HG03521 (cell line): ENCODE measurements at regions not wholly inside any gene's neighbourhood (a gene's known extent, or its start where the extent isn't known, plus 50 kb on each side); places are given as distances from the start of the nearest gene placed in this dataset.
"Not testable (repeated sequence)": the region's sequence is repeated elsewhere in the genome, so short reads cannot be mapped to it uniquely, and the experiment has no call there.

Experiments used
- ATAC-seq: cut with Tn5 transposase; IDR thresholded peaks from one replicate; pipeline ENCODE4 v1.9.1; 2021; ENCODE audit warnings: mild to moderate bottlenecking, moderate library complexity; ENCODE audit not compliant: unreplicated experiment

DNA sequence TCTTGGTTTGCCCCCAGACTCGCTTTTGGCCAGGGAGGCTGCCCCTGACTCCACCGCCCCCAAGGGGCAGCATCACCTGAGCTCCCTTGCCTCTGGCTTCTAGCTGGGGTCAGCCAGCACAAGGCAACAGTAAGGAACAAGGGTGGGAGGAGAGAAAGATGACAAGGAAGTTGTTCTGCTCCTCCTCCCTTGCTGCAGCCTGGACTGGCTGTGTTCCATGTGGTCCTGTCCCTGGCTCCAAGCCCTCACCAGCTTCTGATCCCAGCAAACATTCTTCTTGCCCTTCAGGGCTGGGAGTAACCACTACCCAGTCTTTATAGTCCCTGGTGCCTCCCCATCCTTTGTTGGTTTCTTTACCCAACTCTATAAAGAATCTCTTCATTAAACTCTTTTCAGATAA lies 100.3 kb upstream of the SPIN1 start:
- ATAC-seq = no peak

DNA sequence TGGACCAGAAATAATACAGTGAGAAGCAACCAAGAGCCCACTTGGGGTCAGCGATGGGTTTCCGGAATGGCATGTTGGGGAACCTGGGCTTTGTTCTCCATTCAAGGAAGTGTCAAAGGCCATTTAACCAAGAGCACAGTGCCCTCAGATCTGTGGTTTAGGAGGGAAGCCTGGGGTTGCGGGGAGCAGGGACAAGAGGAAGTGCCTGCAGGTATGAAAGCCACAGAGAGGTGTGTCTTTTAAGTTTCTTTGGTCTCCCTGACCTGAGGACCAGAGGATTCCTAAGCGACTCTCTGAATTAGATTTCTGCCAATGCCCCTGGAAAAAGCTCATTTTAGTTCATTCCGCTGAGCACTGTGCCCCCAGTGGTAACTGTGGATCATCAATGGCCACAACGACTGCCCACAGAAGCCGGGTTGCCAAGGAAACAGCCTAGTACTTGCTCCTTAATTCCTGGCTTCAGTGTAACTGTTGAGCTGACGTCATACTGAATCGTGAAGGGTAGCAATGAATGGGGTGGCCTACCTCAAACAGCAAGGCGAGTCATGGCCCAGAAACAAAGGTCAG lies 107.3 kb upstream of the SPIN1 start:
- no peak for ATAC-seq

GRCh38 chr9:88278036-88278435 lies 110.2 kb upstream of the SPIN1 start:
- ATAC-seq = no peak

DNA sequence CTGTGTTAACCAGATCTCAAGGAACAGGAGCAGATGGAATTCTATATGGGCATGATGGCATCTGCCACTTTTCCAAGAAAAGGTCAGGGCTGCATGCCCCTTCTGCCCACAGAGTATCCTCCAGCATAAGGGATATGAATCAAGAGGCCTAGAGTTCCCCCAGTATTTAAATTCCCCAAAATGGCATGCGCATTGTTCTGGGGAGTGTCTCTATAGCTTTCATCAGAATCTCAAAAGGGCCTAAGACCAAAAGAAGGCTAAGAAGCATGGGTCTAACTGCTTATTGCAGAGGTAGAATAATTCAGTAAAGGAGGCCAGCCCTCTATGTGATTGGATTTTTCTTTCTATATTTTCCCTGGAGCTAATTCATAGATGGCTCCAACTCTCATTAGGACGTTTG lies 114.2 kb upstream of the SPIN1 start:
- no peak for ATAC-seq

DNA sequence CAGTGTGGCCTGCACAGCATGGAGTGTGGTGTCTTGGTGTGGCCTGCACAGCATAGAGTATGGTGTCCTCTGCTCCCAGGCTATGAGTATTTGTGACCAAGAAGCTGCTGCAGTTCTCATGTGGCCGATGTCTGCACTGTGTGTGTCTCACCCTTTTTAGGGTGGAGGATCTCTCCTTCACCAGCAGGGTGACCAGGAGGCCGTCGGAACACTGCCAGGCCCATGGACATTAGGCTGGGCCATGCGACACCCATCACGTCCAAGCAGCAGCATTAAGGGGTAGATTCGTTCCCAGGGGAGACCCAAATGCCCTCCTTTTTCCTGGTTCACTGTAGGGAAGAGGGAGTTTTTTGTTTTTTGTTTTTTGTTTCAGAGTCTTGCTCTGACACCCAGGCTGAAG lies 115.3 kb upstream of the SPIN1 start:
- ATAC-seq = no peak

- no peak for ATAC-seq
Observed at GRCh38 chr9:88270413-88270812, 117.8 kb upstream of the SPIN1 start.

DNA sequence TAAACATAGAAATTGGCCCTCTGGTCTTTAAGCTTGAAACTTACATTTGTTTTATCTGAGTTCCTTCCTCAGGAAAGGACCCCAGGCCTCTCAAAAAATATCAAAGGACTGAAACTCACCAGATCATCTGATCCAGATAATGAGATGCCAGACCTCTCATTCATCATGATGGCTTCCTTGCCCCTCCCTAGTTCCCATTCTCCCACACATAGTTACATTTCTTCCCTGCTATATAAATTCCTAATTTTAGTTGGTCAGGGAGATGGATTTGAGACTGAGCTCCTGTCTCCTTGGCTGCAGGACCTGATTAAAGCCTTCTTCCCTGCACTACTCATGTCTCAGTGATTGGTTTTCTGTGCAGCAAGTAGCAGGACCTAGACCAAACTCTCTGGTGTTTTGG lies 119.4 kb upstream of the SPIN1 start:
- ATAC-seq = no peak

DNA sequence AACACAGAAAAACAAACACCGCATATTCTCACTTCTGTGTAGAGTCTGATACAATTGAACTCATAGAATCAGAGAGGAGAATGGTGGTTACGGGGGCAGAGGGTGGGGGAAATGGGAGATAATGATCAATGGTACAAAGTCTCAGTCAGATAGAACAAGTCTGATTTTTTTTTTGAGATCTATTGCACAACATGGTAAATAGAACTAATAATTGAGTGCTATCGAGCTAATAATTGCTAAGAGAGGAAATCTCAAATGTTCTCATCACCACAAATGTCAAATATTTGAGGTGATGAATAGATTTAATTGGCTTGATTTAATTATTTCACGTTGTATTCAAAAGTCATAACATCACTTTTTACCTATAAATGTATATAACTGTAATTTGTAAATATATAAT lies 121.0 kb upstream of the SPIN1 start:
- ATAC-seq = no peak

DNA sequence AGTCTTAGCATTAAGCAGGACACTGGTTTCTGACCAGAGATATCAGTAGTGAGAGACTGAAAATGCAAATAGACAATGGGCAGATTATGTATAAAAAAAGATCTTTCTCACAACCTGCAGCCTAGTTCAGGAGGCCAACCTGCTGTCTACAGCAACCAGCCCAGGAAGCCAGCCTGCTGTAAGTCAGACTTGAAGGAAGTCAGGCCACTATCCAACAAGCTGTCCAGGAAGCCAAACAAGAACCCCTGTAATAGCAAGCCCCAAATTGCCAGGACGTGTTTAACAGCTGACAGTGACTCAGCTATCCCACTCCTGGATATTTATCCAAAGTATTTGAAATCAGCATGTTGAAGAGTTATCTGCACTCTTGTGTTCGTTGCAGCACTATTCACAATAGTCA lies 121.8 kb upstream of the SPIN1 start:
- ATAC-seq = no peak

DNA sequence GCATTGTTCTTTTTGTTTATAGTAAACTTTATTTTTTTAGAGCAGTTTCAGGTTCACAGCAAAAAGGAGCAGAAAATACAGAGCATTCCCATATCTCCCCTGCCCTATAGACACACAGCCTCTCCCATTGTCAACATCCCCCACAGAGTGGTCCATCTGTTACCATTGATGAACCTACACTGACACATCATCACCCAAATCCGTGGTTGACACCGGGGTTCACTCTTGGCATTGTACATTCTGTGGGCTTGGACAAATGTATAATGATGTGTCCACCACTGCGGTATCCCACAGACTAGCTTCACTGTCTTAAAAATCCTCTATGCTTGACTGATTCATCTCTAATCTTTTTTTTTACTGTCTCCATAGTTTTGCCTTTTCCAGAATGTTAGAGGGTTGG lies 120.7 kb upstream of the SPATA31C2 start:
- no peak for ATAC-seq

GRCh38 chr9:88258601-88259000 lies 120.3 kb upstream of the SPATA31C2 start:
- no peak for ATAC-seq

GRCh38 chr9:88258024-88258423 lies 119.7 kb upstream of the SPATA31C2 start:
- ATAC-seq = no peak

DNA sequence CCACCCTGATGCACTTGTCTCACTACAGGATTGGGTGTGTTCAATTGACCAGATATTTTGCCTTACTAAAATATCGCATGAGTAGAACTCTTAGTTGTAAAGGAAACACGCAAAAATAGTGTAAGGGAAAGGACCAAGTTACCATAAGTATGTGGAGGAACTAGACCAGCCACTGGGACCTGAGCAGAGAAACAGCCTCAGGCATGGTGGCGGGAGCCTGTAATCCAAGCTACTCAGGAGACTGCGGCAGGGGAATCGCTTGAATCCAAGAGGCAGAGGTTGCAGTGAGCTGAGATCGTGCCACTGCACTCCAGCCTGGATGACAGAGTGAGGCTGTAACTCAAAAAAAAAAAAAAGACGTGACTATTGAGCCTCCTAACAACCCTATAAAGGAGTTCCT lies 117.9 kb upstream of the SPATA31C2 start:
- ATAC-seq = no peak

GRCh38 chr9:88255806-88256205 lies 117.5 kb upstream of the SPATA31C2 start:
- ATAC-seq = not testable (repeated sequence)

- ATAC-seq = no peak
Observed at GRCh38 chr9:88251903-88252302, 113.6 kb upstream of the SPATA31C2 start.

- no peak for ATAC-seq
Observed at GRCh38 chr9:88243736-88244135, 105.5 kb upstream of the SPATA31C2 start.

DNA sequence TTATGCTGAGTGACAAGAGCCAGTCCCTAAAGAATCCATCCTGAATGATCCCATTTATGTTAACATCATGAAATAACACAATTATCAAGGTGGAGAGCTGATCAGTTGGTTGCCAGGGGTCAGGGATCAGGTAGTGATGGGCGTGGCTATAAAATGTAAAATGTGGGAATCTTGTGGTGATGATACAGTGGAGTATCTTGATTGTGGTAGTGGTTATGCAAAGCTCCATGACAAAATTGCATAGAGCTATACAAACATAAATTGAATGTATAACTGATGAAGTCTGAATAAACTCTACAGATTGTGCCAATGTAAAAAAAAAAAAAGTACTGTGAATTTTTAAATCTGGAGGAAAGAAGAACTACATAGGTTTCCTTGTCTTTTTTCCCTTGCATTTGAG lies 104.6 kb upstream of the SPATA31C2 start:
- no peak for ATAC-seq

DNA sequence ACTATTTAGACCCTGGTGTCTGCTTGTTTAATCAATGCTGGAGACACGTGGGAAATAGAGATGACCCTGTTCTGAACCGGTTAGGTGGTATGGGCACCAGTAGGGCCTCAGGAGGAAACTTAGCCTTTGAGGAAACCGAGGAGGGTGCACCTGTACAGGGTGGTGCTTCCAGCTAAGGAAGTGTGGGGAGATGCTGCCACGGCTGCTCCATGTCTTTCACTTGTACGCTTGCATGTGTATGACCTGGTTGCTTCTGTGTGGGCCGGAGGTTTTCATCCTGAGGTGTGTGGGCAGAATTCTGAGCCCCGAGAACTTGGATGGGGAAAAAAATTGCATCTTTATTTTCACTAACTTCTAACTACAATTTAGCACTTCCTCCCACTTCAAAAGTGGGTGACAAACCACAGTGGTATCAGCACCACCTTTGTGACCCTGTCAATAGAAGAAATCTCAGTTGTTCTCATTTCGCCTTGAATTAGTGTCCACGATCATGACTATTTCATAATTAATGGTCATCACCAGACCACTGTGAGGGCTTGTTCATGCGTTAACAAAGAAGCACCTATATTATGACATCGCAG lies 99.8 kb upstream of the SPATA31C2 start:
- ATAC-seq = no peak

GRCh38 chr9:88237479-88237961 lies 99.2 kb upstream of the SPATA31C2 start:
- ATAC-seq = no peak

GRCh38 chr9:88236511-88237478 lies 98.5 kb upstream of the SPATA31C2 start:
- no peak for ATAC-seq

- no peak for ATAC-seq
Observed at GRCh38 chr9:88235615-88236014, 97.3 kb upstream of the SPATA31C2 start.

DNA sequence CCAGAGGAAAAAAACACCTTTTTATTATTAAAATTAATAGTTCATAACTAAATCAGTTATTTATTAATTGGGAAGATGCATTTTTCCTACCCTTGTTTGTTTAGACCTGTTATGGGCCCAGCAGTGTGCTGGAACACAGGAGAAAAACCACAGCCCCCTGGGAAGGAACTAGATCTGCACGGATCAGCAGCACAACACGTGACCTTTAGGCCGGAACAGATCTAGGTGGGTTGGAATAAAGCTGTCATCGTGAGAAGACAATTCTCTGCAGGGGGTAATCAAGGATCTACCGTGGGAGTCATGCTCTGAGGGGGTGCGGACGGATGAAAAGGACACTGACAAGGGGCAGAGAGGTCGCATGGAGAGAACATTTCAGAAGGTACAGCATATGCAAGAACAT lies 95.8 kb upstream of the SPATA31C2 start:
- no peak for ATAC-seq
